ENCODE measurements at regions not wholly inside any gene's neighbourhood (a gene's known extent, or its start where the extent isn't known, plus 50 kb on each side); places are given as distances from the start of the nearest gene placed in this dataset.

DNA sequence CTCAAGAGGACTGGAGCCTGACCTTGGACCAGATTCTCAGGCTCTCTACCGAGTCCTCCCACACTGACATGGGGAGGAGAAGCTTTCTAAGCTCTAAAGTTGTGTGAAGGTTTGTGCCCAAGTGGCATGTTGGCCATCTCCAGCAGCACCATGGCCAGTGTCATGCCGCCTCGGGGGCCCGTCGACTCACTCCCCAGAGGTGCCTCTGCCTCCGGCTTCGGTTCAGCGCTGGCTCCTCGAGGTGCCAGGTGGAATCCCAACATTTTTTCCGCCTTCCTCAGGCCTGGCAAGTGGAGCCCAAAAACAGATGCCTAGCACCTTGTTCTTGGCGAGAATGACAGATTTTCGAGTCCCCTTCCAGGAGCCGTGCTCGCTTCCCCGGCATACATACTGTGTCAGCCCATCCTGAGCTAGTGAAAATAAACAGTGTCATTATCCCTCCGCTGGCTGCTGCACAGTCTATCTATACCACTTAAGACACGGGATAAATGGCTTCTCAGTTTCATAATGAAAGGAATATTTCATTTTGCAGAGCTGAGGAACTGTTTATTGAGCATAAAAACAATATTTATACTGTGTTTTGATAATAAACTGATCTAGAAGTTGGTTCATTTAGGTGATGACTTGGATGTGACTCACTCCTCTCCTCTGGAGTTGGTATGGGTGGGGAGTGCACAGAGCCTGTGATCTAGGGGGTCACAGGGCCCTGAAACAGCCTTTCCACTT, 328.5 kb upstream of the TLE3 start:
- no peak for DNase-seq (ENCODE audit: low read depth)
- no peak overlapping the region for H3K4me3 ChIP-seq (ENCODE audit: low read depth, low read length)
- TF ChIP-seq, protein P1, sequence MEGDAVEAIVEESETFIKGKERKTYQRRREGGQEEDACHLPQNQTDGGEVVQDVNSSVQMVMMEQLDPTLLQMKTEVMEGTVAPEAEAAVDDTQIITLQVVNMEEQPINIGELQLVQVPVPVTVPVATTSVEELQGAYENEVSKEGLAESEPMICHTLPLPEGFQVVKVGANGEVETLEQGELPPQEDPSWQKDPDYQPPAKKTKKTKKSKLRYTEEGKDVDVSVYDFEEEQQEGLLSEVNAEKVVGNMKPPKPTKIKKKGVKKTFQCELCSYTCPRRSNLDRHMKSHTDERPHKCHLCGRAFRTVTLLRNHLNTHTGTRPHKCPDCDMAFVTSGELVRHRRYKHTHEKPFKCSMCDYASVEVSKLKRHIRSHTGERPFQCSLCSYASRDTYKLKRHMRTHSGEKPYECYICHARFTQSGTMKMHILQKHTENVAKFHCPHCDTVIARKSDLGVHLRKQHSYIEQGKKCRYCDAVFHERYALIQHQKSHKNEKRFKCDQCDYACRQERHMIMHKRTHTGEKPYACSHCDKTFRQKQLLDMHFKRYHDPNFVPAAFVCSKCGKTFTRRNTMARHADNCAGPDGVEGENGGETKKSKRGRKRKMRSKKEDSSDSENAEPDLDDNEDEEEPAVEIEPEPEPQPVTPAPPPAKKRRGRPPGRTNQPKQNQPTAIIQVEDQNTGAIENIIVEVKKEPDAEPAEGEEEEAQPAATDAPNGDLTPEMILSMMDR (IDR thresholded peaks at IDR 0.05; ENCODE audit: control insufficient read depth, extremely low read depth, insufficient read depth), result no peak

DNA sequence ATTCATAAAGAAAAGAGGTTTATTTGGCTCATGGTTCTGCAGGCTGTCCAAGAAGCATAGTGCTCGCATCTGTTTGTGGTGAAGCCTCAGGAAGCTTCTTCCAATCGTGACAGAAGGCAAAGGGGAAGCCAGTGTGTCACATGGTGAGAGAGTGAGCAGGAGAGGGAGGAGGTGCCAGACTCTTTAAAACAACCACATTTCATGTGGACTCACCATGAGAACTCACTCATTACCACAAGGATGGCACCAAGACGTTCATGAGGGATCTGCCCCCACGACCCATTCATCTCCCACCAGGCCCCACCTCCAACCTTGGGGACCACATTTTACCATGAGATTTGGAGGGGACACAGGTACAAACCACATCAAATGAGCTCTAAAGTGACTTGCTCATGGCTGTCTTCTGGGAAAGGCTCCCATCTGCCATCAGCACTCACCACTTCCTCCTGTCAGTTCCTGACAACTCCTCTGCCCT, 327.3 kb upstream of the TLE3 start:
- H3K4me3 ChIP-seq (ENCODE audit: low read depth, low read length), result no peak overlapping the region
- DNase-seq (ENCODE audit: low read depth), result no peak
- TF ChIP-seq, protein P1 (IDR thresholded peaks at IDR 0.05; ENCODE audit: control insufficient read depth, extremely low read depth, insufficient read depth), result no peak

DNA sequence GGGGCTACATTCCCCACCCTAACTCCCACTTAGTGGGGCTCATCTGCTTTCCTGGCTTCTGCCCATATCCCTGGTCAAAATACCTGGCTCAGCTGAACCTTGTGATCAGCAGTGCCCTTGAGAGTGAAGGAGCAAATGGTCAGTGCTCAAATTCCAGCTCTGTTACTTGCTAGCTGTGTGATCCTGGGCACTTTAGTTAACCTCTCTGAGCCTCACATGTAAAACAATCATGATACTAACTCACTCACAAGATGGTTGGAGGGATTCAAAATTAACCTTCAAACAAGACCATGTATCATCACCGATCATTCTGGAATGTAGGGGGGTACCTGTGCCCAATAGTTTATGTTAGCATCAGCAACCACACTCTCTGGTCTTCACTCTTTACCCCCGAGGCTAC, 325.6 kb upstream of the TLE3 start:
- TF ChIP-seq, protein P1 (IDR thresholded peaks at IDR 0.05; ENCODE audit: control insufficient read depth, extremely low read depth, insufficient read depth), result no peak
- no peak for DNase-seq (ENCODE audit: low read depth)
- no peak overlapping the region for H3K4me3 ChIP-seq (ENCODE audit: low read depth, low read length)

- TF ChIP-seq, protein P1 (IDR thresholded peaks at IDR 0.05; ENCODE audit: control insufficient read depth, extremely low read depth, insufficient read depth), result no peak
Measured at GRCh38 chr15:70422342-70422741, 324.6 kb upstream of the TLE3 start.

DNA sequence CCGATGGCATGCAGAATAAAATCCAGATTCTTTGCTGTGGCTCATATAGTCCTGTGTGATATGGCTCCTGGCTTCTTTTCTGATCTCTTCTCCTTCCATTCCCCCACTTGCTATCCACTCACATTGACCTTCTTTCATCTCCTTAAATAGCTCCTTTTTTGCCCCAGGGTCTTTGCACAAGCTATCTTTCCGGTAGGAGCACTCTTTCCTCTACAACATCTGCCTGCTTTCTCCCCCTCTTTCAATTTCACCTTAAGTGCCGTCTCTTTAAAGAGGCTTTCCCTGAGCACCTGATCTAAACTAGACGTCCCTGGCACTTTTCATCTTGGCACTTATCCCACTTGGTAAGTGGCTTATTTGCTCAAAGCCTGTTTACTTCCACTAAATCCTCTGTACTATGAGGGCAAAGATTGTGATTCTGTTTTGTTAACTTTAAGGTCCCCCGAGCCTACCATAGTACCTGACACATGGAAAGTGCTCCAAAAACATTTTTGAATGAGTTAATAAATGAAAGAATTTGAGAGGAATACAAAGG, 323.3 kb upstream of the TLE3 start:
- no peak overlapping the region for H3K4me3 ChIP-seq (ENCODE audit: low read depth, low read length)
- peak; percentile 76 for DNase-seq (ENCODE audit: low read depth)
- TF ChIP-seq, protein P1 (IDR thresholded peaks at IDR 0.05; ENCODE audit: control insufficient read depth, extremely low read depth, insufficient read depth), result no peak

More at GRCh38 chr15:70422342-70422741, 324.6 kb upstream of the TLE3 start:
- no peak for DNase-seq (ENCODE audit: low read depth)
- no peak overlapping the region for H3K4me3 ChIP-seq (ENCODE audit: low read depth, low read length)

DNA sequence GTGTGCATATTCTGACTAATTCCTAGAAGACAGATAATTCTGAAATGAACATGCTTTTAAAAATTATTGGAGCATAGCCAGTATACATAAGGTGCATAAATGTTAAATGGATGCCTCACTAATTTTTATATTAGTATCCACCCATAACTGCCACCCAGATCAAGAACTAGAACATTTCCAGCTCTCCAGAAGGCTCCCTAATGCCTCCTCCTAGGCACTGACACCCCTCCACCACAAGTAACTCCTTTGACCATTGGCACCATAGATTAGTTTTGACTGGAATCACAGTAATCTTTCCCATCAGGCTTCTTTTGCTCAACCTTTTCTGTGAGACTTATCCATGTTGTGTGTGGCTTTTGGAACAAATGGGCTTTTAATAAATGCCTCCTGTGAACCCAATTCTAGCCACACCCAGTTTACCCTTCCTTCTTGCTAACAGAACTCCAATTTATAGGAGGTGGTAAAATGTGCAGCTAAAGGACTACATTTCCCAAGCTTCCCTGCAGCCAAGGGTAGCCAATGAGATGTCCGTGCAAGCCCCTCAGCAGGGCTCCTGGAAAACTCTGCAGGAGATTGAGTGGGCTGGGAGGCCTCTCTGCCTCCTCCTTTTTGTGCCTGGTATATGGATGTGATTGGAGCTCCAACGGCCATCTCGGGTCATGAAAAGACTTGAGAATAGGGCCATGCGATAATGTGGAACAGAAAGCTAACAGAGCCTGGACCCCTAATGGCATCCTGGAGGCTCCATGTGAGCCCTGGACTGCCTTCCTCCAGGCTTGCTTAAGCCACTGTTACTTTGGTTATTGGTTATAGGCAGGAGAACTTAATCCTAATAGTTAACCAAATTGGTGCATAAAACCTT, 322.6 kb upstream of the TLE3 start:
- DNase-seq (ENCODE audit: low read depth), result no peak
- TF ChIP-seq, protein P1 (IDR thresholded peaks at IDR 0.05; ENCODE audit: control insufficient read depth, extremely low read depth, insufficient read depth), result no peak
- no peak overlapping the region for H3K4me3 ChIP-seq (ENCODE audit: low read depth, low read length)
